ENCODE measurements at regions not wholly inside any gene's neighbourhood (a gene's known extent, or its start where the extent isn't known, plus 50 kb on each side); places are given as distances from the start of the nearest gene placed in this dataset.

DNA sequence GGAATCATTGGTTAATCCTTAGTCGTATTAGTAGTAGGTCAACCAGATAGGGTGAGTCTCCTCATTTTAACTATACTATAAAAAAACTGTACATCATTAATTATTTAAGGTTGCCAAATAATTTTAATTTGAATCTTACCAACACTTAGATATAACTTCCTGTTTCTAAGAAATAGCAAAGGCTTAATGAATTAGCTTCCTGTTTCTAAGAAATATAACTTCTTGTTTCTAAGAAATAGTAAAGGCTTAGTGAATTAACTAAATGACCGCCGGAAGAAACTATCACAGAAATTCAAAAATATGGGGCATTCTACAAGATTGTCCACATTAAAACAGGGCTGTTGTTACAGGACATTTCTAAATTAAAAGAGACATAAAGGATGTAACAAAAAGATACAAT is 392.9 kb upstream of the FOXG1 start:
- TF ChIP-seq, protein P1, sequence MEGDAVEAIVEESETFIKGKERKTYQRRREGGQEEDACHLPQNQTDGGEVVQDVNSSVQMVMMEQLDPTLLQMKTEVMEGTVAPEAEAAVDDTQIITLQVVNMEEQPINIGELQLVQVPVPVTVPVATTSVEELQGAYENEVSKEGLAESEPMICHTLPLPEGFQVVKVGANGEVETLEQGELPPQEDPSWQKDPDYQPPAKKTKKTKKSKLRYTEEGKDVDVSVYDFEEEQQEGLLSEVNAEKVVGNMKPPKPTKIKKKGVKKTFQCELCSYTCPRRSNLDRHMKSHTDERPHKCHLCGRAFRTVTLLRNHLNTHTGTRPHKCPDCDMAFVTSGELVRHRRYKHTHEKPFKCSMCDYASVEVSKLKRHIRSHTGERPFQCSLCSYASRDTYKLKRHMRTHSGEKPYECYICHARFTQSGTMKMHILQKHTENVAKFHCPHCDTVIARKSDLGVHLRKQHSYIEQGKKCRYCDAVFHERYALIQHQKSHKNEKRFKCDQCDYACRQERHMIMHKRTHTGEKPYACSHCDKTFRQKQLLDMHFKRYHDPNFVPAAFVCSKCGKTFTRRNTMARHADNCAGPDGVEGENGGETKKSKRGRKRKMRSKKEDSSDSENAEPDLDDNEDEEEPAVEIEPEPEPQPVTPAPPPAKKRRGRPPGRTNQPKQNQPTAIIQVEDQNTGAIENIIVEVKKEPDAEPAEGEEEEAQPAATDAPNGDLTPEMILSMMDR (IDR thresholded peaks at IDR 0.05) = no peak
- DNase-seq (no peak), ATAC-seq (no peak)
- H3K27ac ChIP-seq = no peak overlapping the region
- 82 to 86% methylated on average over 3 of the region's 3 CpGs for WGBS, 2 donors
- peaks cover 0 to 17% (median 0%) of the 10 kb centered on the region in 11 donors for H3K9me3 ChIP-seq
- intact Hi-C loops (cut with DNase I) = no loop called here
- H3K27me3 ChIP-seq = no peaks in the 10 kb centered on the region
- H3K4me3 ChIP-seq = no peak overlapping the region
- H3K4me1 ChIP-seq = no peaks in the 10 kb centered on the region
- no peaks in the 10 kb centered on the region for H3K36me3 ChIP-seq

DNA sequence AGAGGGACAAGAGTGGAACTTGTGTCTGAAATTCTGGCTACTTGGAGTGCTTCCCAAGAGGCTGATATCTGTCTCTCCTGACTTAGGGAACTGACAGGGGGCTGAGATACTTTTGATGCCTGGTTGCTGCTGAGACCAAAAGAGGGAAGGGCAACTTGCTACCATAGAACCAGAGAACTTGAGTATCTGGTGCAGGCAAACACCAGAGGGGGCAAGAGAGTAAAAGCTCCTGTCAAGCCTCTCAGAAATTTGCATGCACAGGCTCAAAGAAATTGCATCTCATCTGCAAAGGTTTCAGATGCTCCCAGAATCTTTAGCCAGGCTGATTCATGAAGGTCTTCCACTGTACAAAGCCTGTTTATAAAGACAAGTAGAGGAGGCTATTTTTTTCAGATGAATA is 391.3 kb upstream of the FOXG1 start:
- DNase-seq (no peak), ATAC-seq (no peak)
- Histone ChIP-seq H3K27ac (no peak overlapping the region), H3K27me3 (no peaks in the 10 kb centered on the region), H3K36me3 (no peaks in the 10 kb centered on the region), H3K9me3 (peaks cover 0 to 16% (median 0%) of the 10 kb centered on the region in 11 donors), H3K4me3 (no peak overlapping the region), H3K4me1 (no peaks in the 10 kb centered on the region)
- TF ChIP-seq, protein P1 (IDR thresholded peaks at IDR 0.05) = no peak
- intact Hi-C loops (cut with DNase I) = no loop called here

DNA sequence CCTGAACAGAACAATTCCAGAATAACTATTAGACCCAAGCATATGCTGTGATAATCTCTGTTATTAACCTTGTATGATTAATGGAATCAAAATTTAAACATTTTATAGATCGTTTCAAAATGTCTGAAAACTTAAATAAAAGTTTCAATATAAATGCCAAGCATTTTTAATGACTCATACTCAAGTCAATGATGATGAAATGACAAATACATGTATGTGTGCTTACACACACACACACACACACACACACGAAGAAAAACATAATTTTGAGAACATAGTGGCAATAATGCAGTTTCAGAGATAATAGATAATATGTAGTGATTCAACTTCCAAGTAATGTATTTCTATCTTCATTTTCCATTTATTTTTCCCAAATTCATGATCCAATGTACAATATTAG is 384.9 kb upstream of the FOXG1 start:
- Histone ChIP-seq H3K27ac (no peak overlapping the region), H3K9me3 (peaks cover 0 to 15% (median 0%) of the 10 kb centered on the region in 11 donors), H3K4me1 (no peaks in the 10 kb centered on the region), H3K4me3 (no peak overlapping the region), H3K27me3 (no peaks in the 10 kb centered on the region), H3K36me3 (no peaks in the 10 kb centered on the region)
- TF ChIP-seq, protein P1 (IDR thresholded peaks at IDR 0.05) = no peak
- WGBS, 2 donors = 23 to 31% methylated on average over 2 of the region's 2 CpGs
- ATAC-seq (no peak), DNase-seq (no peak)
- intact Hi-C loops (cut with DNase I) = no loop called here

DNA sequence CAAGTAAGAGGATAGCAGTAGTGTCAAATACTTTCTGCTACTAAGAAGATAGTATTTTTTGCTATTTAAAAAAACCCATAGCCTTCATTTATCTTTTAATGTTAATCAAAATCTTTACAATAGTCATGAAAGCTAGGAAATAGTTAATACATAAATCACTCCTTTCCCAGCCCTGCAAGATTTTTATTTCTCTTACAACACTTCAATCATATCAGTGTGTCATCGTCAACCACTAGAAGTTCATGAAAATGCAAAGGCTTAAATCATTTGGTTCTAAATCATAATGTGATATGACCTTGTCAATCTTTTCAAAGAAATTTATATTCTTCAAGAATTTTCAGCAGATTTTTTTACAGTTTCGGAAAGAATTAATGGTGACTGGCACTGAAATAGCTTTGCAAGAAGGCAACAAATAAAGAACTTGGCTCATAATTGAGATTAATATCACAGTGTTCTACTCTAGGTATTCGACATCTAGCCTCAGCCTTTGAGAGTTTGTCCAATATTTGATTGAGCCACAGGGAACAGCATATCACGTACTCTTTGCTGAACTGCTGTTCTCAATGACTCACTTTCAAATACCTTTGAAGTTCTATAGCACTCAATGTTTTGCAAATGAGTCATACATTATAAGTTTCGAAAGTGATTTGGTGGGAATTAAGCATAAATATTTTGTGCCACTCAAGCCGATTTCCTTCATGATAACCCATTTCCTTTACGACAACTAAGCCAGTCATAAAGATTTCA is 384.0 kb upstream of the FOXG1 start:
- H3K4me3 ChIP-seq = no peak overlapping the region
- no peaks in the 10 kb centered on the region for H3K4me1 ChIP-seq
- H3K27me3 ChIP-seq = no peaks in the 10 kb centered on the region
- WGBS, 2 donors = 53 to 63% methylated on average over 7 of the region's 7 CpGs
- H3K9me3 ChIP-seq = peaks cover 0 to 11% (median 0%) of the 10 kb centered on the region in 11 donors
- TF ChIP-seq, protein P1 (IDR thresholded peaks at IDR 0.05) = no peak
- H3K27ac ChIP-seq = no peak overlapping the region
- intact Hi-C loops (cut with DNase I) = no loop called here
- DNase-seq (no peak), ATAC-seq (no peak)
- H3K36me3 ChIP-seq = no peaks in the 10 kb centered on the region

Measured in heart right ventricle (tissue), 16 donors.